ENCODE measurements at regions not wholly inside any gene's neighbourhood (a gene's known extent, or its start where the extent isn't known, plus 50 kb on each side); places are given as distances from the start of the nearest gene placed in this dataset.

- TF ChIP-seq CTCF (conservative IDR thresholded peaks at IDR 0.05) (no peak), ZFX (IDR thresholded peaks at IDR 0.05) (no peak)
Measured at GRCh38 chr13:80256352-80256932, 84.5 kb downstream of the SPRY2 start.
